Neural cell (in vitro differentiated cells): ENCODE measurements at regions not wholly inside any gene's neighbourhood (a gene's known extent, or its start where the extent isn't known, plus 50 kb on each side); places are given as distances from the start of the nearest gene placed in this dataset.

ENCODE experiments used
- H2AFZ ChIP-seq: fragments of 200-600, 300-800 bp; sonication (generic), shearing (Covaris generic); 2 replicates; pipeline ENCODE4 v1.6.0; 2014; ENCODE audit warnings: low read depth, mild to moderate bottlenecking, antibody characterized with exemption, low read length, moderate library complexity
- H3F3A ChIP-seq: fragments of 200-600 bp; shearing (Covaris generic); 2 replicates; pipeline ENCODE4 v1.6.1; 2016; ENCODE audit warnings: mild to moderate bottlenecking, moderate library complexity, mixed read lengths, antibody characterized with exemption, low read length; ENCODE audit not compliant: insufficient read depth, poor library complexity, severe bottlenecking
- H3K27ac ChIP-seq: fragments of 200-600, 300-800 bp; sonication (generic), shearing (Covaris generic); 2 replicates; pipeline ENCODE4 v1.5.1; 2014; ENCODE audit warnings: mild to moderate bottlenecking, low read length, moderate library complexity
- H3K27me3 ChIP-seq: fragments of 300-800, 200-600 bp; sonication (generic), shearing (Covaris generic); 2 replicates; pipeline ENCODE4 v1.6.0; 2014; ENCODE audit warnings: mild to moderate bottlenecking, low read depth, low read length, moderate library complexity; ENCODE audit not compliant: insufficient read depth
- H3K36me3 ChIP-seq: fragments of 300-800, 200-600 bp; sonication (generic), shearing (Covaris generic); 2 replicates; pipeline ENCODE4 v1.5.1; 2014; ENCODE audit warnings: mild to moderate bottlenecking, antibody characterized with exemption, low read length, moderate library complexity; ENCODE audit not compliant: insufficient read depth
- H3K4me2 ChIP-seq: fragments of 300-800, 200-600 bp; sonication (generic), shearing (Covaris generic); 2 replicates; pipeline ENCODE4 v1.6.0; 2014; ENCODE audit warnings: mild to moderate bottlenecking, low read length
- H3K4me3 ChIP-seq: fragments of 300-800, 200-600 bp; sonication (generic), shearing (Covaris generic); 2 replicates; pipeline ENCODE4 v1.5.1; 2014; ENCODE audit warnings: mild to moderate bottlenecking, low read length, moderate library complexity
- H3K79me2 ChIP-seq: fragments of 200-600 bp; shearing (Covaris generic); replicated peaks from 2 replicates; pipeline ENCODE4 v1.6.0; 2014; ENCODE audit warnings: mild to moderate bottlenecking, low read length, moderate library complexity; ENCODE audit not compliant: insufficient read depth
- H3K9ac ChIP-seq: fragments of 300-800, 200-600 bp; sonication (generic), shearing (Covaris generic); 2 replicates; pipeline ENCODE4 v1.6.1; 2016; ENCODE audit warnings: mild to moderate bottlenecking, low read length, mixed read lengths
- H3K9me2 ChIP-seq: fragments of 200-600 bp; shearing (Covaris generic); 2 replicates; pipeline ENCODE4 v1.6.1; 2016; ENCODE audit warnings: mild to moderate bottlenecking, low read length, mixed read lengths; ENCODE audit not compliant: insufficient read depth
- H3K9me3 ChIP-seq: fragments of 200-600, 300-800 bp; sonication (generic), shearing (Covaris generic); 2 replicates; pipeline ENCODE4 v1.6.1; 2016; ENCODE audit warnings: mild to moderate bottlenecking, mixed run types, low read length, moderate library complexity, mixed read lengths
- H4K20me1 ChIP-seq: fragments of 200-600 bp; shearing (Covaris generic); 2 replicates; pipeline ENCODE4 v1.6.1; 2016; ENCODE audit warnings: mild to moderate bottlenecking, mixed run types; ENCODE audit not compliant: insufficient read depth
- EP300 ChIP-seq: fragments of 450-650 bp; conservative IDR thresholded peaks from 2 replicates; pipeline ENCODE4 v1.6.1; 2014; ENCODE audit warnings: antibody characterized with exemption, mild to moderate bottlenecking, moderate library complexity; ENCODE audit not compliant: poor library complexity, severe bottlenecking
- EZH2 ChIP-seq: fragments of 200-600, 300-800 bp; shearing (Covaris generic), sonication (generic); IDR thresholded peaks from 2 replicates; pipeline ENCODE4 v1.6.1; 2014; ENCODE audit warnings: antibody characterized with exemption, low read length, borderline replicate concordance, mild to moderate bottlenecking; ENCODE audit not compliant: insufficient read depth, poor library complexity, severe bottlenecking
- MXI1 ChIP-seq: fragments of 450-650 bp; conservative IDR thresholded peaks from 2 replicates; pipeline ENCODE4 v1.6.1; 2014; ENCODE audit warnings: antibody characterized with exemption, mild to moderate bottlenecking; ENCODE audit not compliant: poor library complexity, severe bottlenecking
- POLR2AphosphoS5 ChIP-seq: IDR thresholded peaks from 2 replicates; pipeline ENCODE4 v1.6.1; 2012
- RAD21 ChIP-seq: fragments of 450-650 bp; conservative IDR thresholded peaks from 2 replicates; pipeline ENCODE4 v1.6.1; 2014; ENCODE audit warnings: antibody characterized with exemption, mild to moderate bottlenecking, moderate library complexity
- REST ChIP-seq: IDR thresholded peaks from 2 replicates; pipeline ENCODE4 v1.6.1; 2012; ENCODE audit warnings: borderline replicate concordance
- SMC3 ChIP-seq: fragments of 450-650 bp; conservative IDR thresholded peaks from 2 replicates; pipeline ENCODE4 v1.6.1; 2014; ENCODE audit warnings: antibody characterized with exemption, mild to moderate bottlenecking, moderate library complexity; ENCODE audit not compliant: poor library complexity
- TAF1 ChIP-seq: IDR thresholded peaks from 2 replicates; pipeline ENCODE4 v1.6.1; 2012; ENCODE audit warnings: low read depth
- TF ChIP-seq, protein P1 (sequence below): fragments of 450-650 bp; IDR thresholded peaks from 2 replicates; pipeline ENCODE4 v1.5.1; 2014; ENCODE audit warnings: antibody characterized with exemption, mild to moderate bottlenecking, moderate library complexity; ENCODE audit not compliant: poor library complexity, severe bottlenecking

GRCh38 chr22:47692811-47693210, 930.4 kb downstream of the TBC1D22A start (continued):
- TF ChIP-seq RAD21 (no peak), POLR2AphosphoS5 (no peak), SMC3 (no peak)

GRCh38 chr22:47691152-47691895, 928.9 kb downstream of the TBC1D22A start:
- no peak overlapping the region for H2AFZ ChIP-seq
- no peaks in the 10 kb centered on the region for H3K9me2 ChIP-seq
- H3F3A ChIP-seq, result no peaks in the 10 kb centered on the region
- H3K4me2 ChIP-seq, result no peak overlapping the region
- H3K9me3 ChIP-seq, result no peaks in the 10 kb centered on the region
- no peak overlapping the region for H3K9ac ChIP-seq
- no peaks in the 10 kb centered on the region for H4K20me1 ChIP-seq
- H3K79me2 ChIP-seq, result no peaks in the 10 kb centered on the region
- H3K4me3 ChIP-seq, result no peak overlapping the region
- H3K36me3 ChIP-seq, result no peaks in the 10 kb centered on the region
- TF ChIP-seq MXI1 (no peak), EZH2 (no peak), TAF1 (no peak), POLR2AphosphoS5 (no peak), REST (no peak), RAD21 (no peak), SMC3 (no peak)
- TF ChIP-seq, protein P1, sequence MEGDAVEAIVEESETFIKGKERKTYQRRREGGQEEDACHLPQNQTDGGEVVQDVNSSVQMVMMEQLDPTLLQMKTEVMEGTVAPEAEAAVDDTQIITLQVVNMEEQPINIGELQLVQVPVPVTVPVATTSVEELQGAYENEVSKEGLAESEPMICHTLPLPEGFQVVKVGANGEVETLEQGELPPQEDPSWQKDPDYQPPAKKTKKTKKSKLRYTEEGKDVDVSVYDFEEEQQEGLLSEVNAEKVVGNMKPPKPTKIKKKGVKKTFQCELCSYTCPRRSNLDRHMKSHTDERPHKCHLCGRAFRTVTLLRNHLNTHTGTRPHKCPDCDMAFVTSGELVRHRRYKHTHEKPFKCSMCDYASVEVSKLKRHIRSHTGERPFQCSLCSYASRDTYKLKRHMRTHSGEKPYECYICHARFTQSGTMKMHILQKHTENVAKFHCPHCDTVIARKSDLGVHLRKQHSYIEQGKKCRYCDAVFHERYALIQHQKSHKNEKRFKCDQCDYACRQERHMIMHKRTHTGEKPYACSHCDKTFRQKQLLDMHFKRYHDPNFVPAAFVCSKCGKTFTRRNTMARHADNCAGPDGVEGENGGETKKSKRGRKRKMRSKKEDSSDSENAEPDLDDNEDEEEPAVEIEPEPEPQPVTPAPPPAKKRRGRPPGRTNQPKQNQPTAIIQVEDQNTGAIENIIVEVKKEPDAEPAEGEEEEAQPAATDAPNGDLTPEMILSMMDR, result no peak
- H3K27me3 ChIP-seq, result no peaks in the 10 kb centered on the region
- H3K27ac ChIP-seq, result no peak overlapping the region

DNA sequence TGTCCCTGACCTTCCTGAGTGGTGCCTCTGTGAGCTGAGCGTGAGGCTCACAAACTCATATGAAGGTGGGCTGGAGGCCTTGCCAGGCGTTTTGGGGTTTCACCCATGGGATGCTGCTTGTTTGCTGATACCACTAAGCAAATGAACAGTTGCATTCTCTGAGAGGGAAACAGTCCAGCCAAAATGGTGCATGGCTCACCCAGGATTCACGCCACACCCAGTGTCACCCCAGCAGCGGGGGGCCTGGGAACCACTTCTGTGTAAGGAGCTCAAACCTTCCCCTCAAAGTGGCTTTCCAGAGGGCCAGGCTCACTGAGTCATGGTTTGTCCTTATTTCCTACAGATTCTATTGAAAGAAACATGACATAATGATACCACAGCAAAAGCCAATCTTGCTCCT, 928.1 kb downstream of the TBC1D22A start:
- Histone ChIP-seq H3K4me2 (no peak overlapping the region), H3K79me2 (no peaks in the 10 kb centered on the region), H3K27ac (no peak overlapping the region), H3K36me3 (no peaks in the 10 kb centered on the region), H3K4me3 (no peak overlapping the region), H3F3A (no peaks in the 10 kb centered on the region), H3K27me3 (no peaks in the 10 kb centered on the region), H2AFZ (no peak overlapping the region), H3K9me3 (no peaks in the 10 kb centered on the region), H3K9ac (no peak overlapping the region), H3K9me2 (no peaks in the 10 kb centered on the region), H4K20me1 (no peaks in the 10 kb centered on the region)
- TF ChIP-seq, protein P1, result no peak
- TF ChIP-seq MXI1, result no peak
- no peak for TF ChIP-seq REST
- TF ChIP-seq EP300, result no peak
- TF ChIP-seq EZH2, result no peak
- no peak for TF ChIP-seq SMC3
- TF ChIP-seq TAF1, result no peak
- no peak for TF ChIP-seq RAD21
- TF ChIP-seq POLR2AphosphoS5, result no peak
